K562 (cell line): ENCODE measurements at regions not wholly inside any gene's neighbourhood (a gene's known extent, or its start where the extent isn't known, plus 50 kb on each side); places are given as distances from the start of the nearest gene placed in this dataset.

Experiments used
- ATAC-seq: fragments of 200-7000 bp; cut with Tn5 transposase; 3 replicates; pipeline ENCODE4 v1.9.1; 2020; ENCODE audit warnings: moderate library complexity
- BruUV-seq: library from RNA; stranded (reverse); fragments of 400-500 nt; replicated peaks from 2 replicates; lab custom pipeline; 2021; lab: Mats Ljungman, UMichigan
- CTCF ChIA-PET: fragments of 300-600 bp; formaldehyde crosslinking; extraction: SDS; loops from one replicate; lab custom pipeline; 2021; ENCODE audit warnings: low intra/inter-chr PET ratio; lab: Yijun Ruan, JAX
- POLR2A ChIA-PET: fragments of 300-600, 350-650 bp; sonication (Branson Sonifier 250); formaldehyde crosslinking; extraction: SDS; loops from one replicate; lab custom pipeline; 2021; ENCODE audit warnings: antibody characterized with exemption, inconsistent platforms; lab: Yijun Ruan, JAX
- DNase-seq, 4 experiments: peaks; one replicate each; pipeline versions ENCODE4 v3.0.0 to v3.0.0-alpha.2; 2011 to 2018; ENCODE audit warnings: low spot score in 3 of 4, mixed read lengths in 3 of 4; ENCODE audit errors: extremely low read depth in 1 of 4
- FAIRE-seq: peaks from 2 replicates; lab custom pipeline; 2011; peaks lifted over from hg19 to GRCh38; lab: Jason Lieb, UNC
- H2AFZ ChIP-seq: 2 replicates; pipeline ENCODE4 v1.6.0; 2011; ENCODE audit warnings: low read depth, low read length, control low read depth, inconsistent platforms
- H3K27ac ChIP-seq: fragments of 200-600 bp; 3 replicates; pipeline ENCODE4 v1.8.0; 2011; ENCODE audit warnings: low read depth, mild to moderate bottlenecking, control low read depth, inconsistent platforms, low read length, moderate library complexity, mixed read lengths; ENCODE audit errors: extremely low read depth
- H3K27me3 ChIP-seq, 2 experiments: fragments of 300-600 bp in 1 of 2; 2 replicates in 1 of 2; 3 replicates in 1 of 2; pipeline versions ENCODE4 v1.6.0 to v1.8.0; 2011; ENCODE audit warnings: inconsistent platforms in 2 of 2, low read length in 2 of 2, mild to moderate bottlenecking in 1 of 2, mixed read lengths in 1 of 2, moderate library complexity in 1 of 2; ENCODE audit not compliant: control insufficient read depth in 2 of 2, insufficient read depth in 2 of 2
- H3K36me3 ChIP-seq: fragments of 300-600 bp; 3 replicates; pipeline ENCODE4 v1.8.0; 2011; ENCODE audit warnings: mild to moderate bottlenecking, low read length, inconsistent platforms; ENCODE audit not compliant: control insufficient read depth, insufficient read depth
- H3K4me1 ChIP-seq, 2 experiments: fragments of 200-600 bp in 1 of 2; replicated peaks in 1 of 2; 2 replicates in 1 of 2; 3 replicates in 1 of 2; pipeline versions ENCODE4 v1.5.1 to v1.8.0; 2011; ENCODE audit warnings: inconsistent platforms in 2 of 2, low read length in 2 of 2, mild to moderate bottlenecking in 1 of 2, mixed read lengths in 1 of 2, moderate library complexity in 1 of 2; ENCODE audit not compliant: control insufficient read depth in 2 of 2, insufficient read depth in 2 of 2
- H3K4me2 ChIP-seq: 2 replicates; pipeline ENCODE4 v1.6.1; 2011; ENCODE audit warnings: low read length, control low read depth, inconsistent platforms, mixed read lengths; ENCODE audit not compliant: insufficient read depth
- H3K4me3 ChIP-seq: fragments of 200-600 bp; sonication (generic), shearing (Covaris generic); 2 replicates; pipeline ENCODE4 v1.5.1; 2016; ENCODE audit warnings: control low read depth, inconsistent platforms
- H3K79me2 ChIP-seq: fragments of 200-600 bp; 3 replicates; pipeline ENCODE4 v1.8.0; 2011; ENCODE audit warnings: low read length, inconsistent platforms; ENCODE audit not compliant: control insufficient read depth, insufficient read depth
- H3K9ac ChIP-seq, 2 experiments: 2 replicates each; pipeline versions ENCODE4 v1.6.0 to v1.6.1; 2011; ENCODE audit warnings: low read depth in 2 of 2, low read length in 2 of 2, control low read depth in 1 of 2, inconsistent platforms in 1 of 2, mild to moderate bottlenecking in 1 of 2, mixed read lengths in 1 of 2; ENCODE audit not compliant: insufficient read depth in 1 of 2
- H3K9me1 ChIP-seq: one replicate; pipeline ENCODE4 v1.6.0; 2011; ENCODE audit warnings: inconsistent platforms, mild to moderate bottlenecking, low read length, moderate library complexity; ENCODE audit not compliant: control insufficient read depth, insufficient read depth
- H3K9me3 ChIP-seq: replicated peaks from 2 replicates; pipeline ENCODE4 v1.5.1; 2011; ENCODE audit warnings: low read depth, low read length, inconsistent platforms; ENCODE audit not compliant: control insufficient read depth, insufficient read depth
- H4K20me1 ChIP-seq: replicated peaks from 2 replicates; pipeline ENCODE4 v1.6.1; 2011; ENCODE audit warnings: low read length, inconsistent platforms, mixed read lengths; ENCODE audit not compliant: control insufficient read depth, insufficient read depth
- CBFB ChIP-seq: sonication (generic); formaldehyde crosslinking; IDR thresholded peaks from 2 replicates; pipeline ENCODE4 v1.4.0; 2020; ENCODE audit warnings: mild to moderate bottlenecking, missing genetic modification reagents
- JUNB ChIP-seq: fragments of 450-650 bp; formaldehyde crosslinking; conservative IDR thresholded peaks from 2 replicates; pipeline ENCODE4 v1.4.0; 2020; ENCODE audit warnings: mild to moderate bottlenecking
- JUND ChIP-seq, 2 experiments: IDR thresholded peaks; 2 replicates in 1 of 2; 3 replicates in 1 of 2; pipeline ENCODE4 v1.6.1; 2011; ENCODE audit warnings: borderline replicate concordance in 2 of 2, low read depth in 2 of 2, low read length in 2 of 2, improper control_type of control experiment in 1 of 2, missing biosample characterization in 1 of 2, missing genetic modification characterization in 1 of 2, missing genetic modification reagents in 1 of 2
- POLR3G ChIP-seq: IDR thresholded peaks from 2 replicates; pipeline ENCODE4 v1.6.1; 2011; ENCODE audit not compliant: insufficient read length, insufficient replicate concordance; ENCODE audit errors: extremely low read depth
- ZBTB8A ChIP-seq: fragments of 450-650 bp; IDR thresholded peaks from 2 replicates; pipeline ENCODE4 v1.6.1; 2018; ENCODE audit warnings: mild to moderate bottlenecking, moderate library complexity; ENCODE audit not compliant: partially characterized antibody
- ZNF146 ChIP-seq: IDR thresholded peaks from one replicate; pipeline ENCODE4 v1.6.1; 2018; ENCODE audit warnings: missing compliant biosample characterization; ENCODE audit not compliant: unreplicated experiment
- ZNF57 ChIP-seq: fragments of 450-650 bp; formaldehyde crosslinking; IDR thresholded peaks from 2 replicates; pipeline ENCODE4 v1.4.0; 2020; ENCODE audit warnings: mild to moderate bottlenecking, moderate library complexity
- ZNF778 ChIP-seq: fragments of 450-650 bp; formaldehyde crosslinking; IDR thresholded peaks from 2 replicates; pipeline ENCODE4 v1.4.0; 2020; ENCODE audit warnings: mild to moderate bottlenecking, moderate library complexity
- in situ Hi-C: fragments of 300-500 bp; cut with MboI; formaldehyde crosslinking; loops from 4 replicates; pipeline ENCODE4 v1.15.0; 2018; ENCODE audit warnings: inconsistent platforms, mixed read lengths
- intact Hi-C: fragments of 100-400 bp; cut with micrococcal nuclease; formaldehyde crosslinking; loops from 2 replicates; pipeline ENCODE4 v1.14.2; 2022
- TF ChIP-seq, protein P1 (sequence below): fragments of 250-450 bp; sonication (Bioruptor Pico); IDR thresholded peaks from 2 replicates; pipeline ENCODE4 v1.4.0; 2020; ENCODE audit warnings: mild to moderate bottlenecking, moderate library complexity
- TF ChIP-seq, protein P2 (sequence below): sonication (generic); formaldehyde crosslinking; IDR thresholded peaks from 2 replicates; pipeline ENCODE4 v1.8.0; 2022; ENCODE audit warnings: missing genetic modification reagents, mild to moderate bottlenecking, borderline replicate concordance
- TF ChIP-seq, protein P3 (sequence below): sonication (generic); formaldehyde crosslinking; IDR thresholded peaks from 2 replicates; pipeline ENCODE4 v1.8.0; 2022; ENCODE audit warnings: mild to moderate bottlenecking, missing genetic modification reagents

DNA sequence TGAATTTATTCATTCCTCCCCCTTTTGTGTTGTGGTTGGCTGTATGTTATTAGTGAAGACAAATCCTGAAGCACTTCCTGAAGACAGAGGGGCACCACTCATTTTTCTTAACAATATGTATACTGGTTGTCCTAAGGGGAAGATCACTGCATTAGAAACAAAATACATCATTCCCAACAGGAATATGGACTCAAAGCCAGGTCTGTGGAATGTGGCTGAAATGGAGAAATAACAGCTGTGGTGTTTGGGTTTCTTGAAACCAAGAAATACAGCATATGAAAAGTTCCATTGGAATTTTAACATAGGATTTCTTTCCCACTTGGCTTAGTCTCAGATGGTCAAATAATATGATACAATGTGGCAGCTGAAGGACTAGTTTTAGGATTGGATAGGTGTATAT is 267.6 kb downstream of the KCNE4 start:
- DNase-seq (no peak), FAIRE-seq (no peak), ATAC-seq (no peak)
- Histone ChIP-seq H3K4me3 (no peak overlapping the region), H3K36me3 (no peaks in the 10 kb centered on the region), H3K9me1 (no peaks in the 10 kb centered on the region), H2AFZ (no peak overlapping the region), H3K27me3 (no peaks in the 10 kb centered on the region), H3K4me1 (no peaks in the 10 kb centered on the region), H3K4me2 (no peak overlapping the region), H4K20me1 (no peaks in the 10 kb centered on the region), H3K27ac (no peak overlapping the region), H3K79me2 (no peaks in the 10 kb centered on the region), H3K9ac (no peak overlapping the region), H3K9me3 (no peaks in the 10 kb centered on the region)
- intact Hi-C loops (no loop called here), in situ Hi-C loops (no loop called here)
- CTCF ChIA-PET: no interaction called here
- POLR2A ChIA-PET: no interaction called here
- TF ChIP-seq, protein P1, sequence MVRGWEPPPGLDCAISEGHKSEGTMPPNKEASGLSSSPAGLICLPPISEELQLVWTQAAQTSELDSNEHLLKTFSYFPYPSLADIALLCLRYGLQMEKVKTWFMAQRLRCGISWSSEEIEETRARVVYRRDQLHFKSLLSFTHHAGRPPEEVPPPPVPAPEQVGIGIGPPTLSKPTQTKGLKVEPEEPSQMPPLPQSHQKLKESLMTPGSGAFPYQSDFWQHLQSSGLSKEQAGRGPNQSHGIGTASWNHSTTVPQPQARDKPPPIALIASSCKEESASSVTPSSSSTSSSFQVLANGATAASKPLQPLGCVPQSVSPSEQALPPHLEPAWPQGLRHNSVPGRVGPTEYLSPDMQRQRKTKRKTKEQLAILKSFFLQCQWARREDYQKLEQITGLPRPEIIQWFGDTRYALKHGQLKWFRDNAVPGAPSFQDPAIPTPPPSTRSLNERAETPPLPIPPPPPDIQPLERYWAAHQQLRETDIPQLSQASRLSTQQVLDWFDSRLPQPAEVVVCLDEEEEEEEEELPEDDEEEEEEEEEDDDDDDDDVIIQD (CRISPR knock-in tag): no peak
- TF ChIP-seq ZNF778 (CRISPR knock-in tag) (no peak), ZNF146 (no peak), ZBTB8A (no peak), ZNF57 (CRISPR knock-in tag) (no peak), POLR3G (no peak), JUNB (CRISPR knock-in tag) (no peak), CBFB (CRISPR knock-in tag) (no peak), JUND (IDR thresholded peaks at IDR 0.05; ENCODE audit: borderline replicate concordance, low read depth, low read length) (no peak), JUND (tag; IDR thresholded peaks at IDR 0.05; ENCODE audit: borderline replicate concordance, low read depth, low read length) (no peak)
- TF ChIP-seq, protein P2, sequence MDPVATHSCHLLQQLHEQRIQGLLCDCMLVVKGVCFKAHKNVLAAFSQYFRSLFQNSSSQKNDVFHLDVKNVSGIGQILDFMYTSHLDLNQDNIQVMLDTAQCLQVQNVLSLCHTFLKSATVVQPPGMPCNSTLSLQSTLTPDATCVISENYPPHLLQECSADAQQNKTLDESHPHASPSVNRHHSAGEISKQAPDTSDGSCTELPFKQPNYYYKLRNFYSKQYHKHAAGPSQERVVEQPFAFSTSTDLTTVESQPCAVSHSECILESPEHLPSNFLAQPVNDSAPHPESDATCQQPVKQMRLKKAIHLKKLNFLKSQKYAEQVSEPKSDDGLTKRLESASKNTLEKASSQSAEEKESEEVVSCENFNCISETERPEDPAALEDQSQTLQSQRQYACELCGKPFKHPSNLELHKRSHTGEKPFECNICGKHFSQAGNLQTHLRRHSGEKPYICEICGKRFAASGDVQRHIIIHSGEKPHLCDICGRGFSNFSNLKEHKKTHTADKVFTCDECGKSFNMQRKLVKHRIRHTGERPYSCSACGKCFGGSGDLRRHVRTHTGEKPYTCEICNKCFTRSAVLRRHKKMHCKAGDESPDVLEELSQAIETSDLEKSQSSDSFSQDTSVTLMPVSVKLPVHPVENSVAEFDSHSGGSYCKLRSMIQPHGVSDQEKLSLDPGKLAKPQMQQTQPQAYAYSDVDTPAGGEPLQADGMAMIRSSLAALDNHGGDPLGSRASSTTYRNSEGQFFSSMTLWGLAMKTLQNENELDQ: no peak
- TF ChIP-seq, protein P3, sequence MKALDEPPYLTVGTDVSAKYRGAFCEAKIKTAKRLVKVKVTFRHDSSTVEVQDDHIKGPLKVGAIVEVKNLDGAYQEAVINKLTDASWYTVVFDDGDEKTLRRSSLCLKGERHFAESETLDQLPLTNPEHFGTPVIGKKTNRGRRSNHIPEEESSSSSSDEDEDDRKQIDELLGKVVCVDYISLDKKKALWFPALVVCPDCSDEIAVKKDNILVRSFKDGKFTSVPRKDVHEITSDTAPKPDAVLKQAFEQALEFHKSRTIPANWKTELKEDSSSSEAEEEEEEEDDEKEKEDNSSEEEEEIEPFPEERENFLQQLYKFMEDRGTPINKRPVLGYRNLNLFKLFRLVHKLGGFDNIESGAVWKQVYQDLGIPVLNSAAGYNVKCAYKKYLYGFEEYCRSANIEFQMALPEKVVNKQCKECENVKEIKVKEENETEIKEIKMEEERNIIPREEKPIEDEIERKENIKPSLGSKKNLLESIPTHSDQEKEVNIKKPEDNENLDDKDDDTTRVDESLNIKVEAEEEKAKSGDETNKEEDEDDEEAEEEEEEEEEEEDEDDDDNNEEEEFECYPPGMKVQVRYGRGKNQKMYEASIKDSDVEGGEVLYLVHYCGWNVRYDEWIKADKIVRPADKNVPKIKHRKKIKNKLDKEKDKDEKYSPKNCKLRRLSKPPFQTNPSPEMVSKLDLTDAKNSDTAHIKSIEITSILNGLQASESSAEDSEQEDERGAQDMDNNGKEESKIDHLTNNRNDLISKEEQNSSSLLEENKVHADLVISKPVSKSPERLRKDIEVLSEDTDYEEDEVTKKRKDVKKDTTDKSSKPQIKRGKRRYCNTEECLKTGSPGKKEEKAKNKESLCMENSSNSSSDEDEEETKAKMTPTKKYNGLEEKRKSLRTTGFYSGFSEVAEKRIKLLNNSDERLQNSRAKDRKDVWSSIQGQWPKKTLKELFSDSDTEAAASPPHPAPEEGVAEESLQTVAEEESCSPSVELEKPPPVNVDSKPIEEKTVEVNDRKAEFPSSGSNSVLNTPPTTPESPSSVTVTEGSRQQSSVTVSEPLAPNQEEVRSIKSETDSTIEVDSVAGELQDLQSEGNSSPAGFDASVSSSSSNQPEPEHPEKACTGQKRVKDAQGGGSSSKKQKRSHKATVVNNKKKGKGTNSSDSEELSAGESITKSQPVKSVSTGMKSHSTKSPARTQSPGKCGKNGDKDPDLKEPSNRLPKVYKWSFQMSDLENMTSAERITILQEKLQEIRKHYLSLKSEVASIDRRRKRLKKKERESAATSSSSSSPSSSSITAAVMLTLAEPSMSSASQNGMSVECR (CRISPR knock-in tag): no peak
- BruUV-seq: no TSS peak
